Upper lobe of left lung (tissue), 4 donors: ENCODE measurements at regions not wholly inside any gene's neighbourhood (a gene's known extent, or its start where the extent isn't known, plus 50 kb on each side); places are given as distances from the start of the nearest gene placed in this dataset.

Experiments used
- CTCF ChIP-seq, 6 experiments: fragments of 450-650 bp in 4 of 6; fragments of 200-600 bp in 2 of 6; sonication (generic) in 2 of 6; IDR thresholded peaks; one replicate each; pipeline ENCODE4 v1.5.1; 2016 to 2019; ENCODE audit warnings: antibody characterized with exemption in 6 of 6
- EP300 ChIP-seq, 4 donors: sonication (generic); formaldehyde crosslinking; IDR thresholded peaks; one replicate each; pipeline ENCODE4 v1.5.1; 2017; ENCODE audit warnings: antibody characterized with exemption in 4 of 4, control low read depth in 2 of 4
- POLR2A ChIP-seq, 4 donors: fragments of 450-650 bp; IDR thresholded peaks; one replicate each; pipeline ENCODE4 v1.5.1; 2016 to 2017; ENCODE audit warnings: antibody characterized with exemption in 4 of 4, mild to moderate bottlenecking in 2 of 4

- TF ChIP-seq CTCF (IDR thresholded peaks at IDR 0.05) (no peak), POLR2A (IDR thresholded peaks at IDR 0.05) (no peak), EP300 (IDR thresholded peaks at IDR 0.05) (no peak)
Observed at GRCh38 chr5:159764283-159765134, 151.8 kb upstream of the ADRA1B start.
